Panc1 (cell line): ENCODE measurements at regions not wholly inside any gene's neighbourhood (a gene's known extent, or its start where the extent isn't known, plus 50 kb on each side); places are given as distances from the start of the nearest gene placed in this dataset.

Experiments used
- ATAC-seq: fragments of 200-7000 bp; cut with Tn5 transposase; 2 replicates; pipeline ENCODE4 v1.9.1; 2020; ENCODE audit warnings: mild to moderate bottlenecking, moderate library complexity
- BruUV-seq: library from RNA; stranded (reverse); fragments of 400-500 nt; replicated peaks from 2 replicates; lab custom pipeline; 2021; lab: Mats Ljungman, UMichigan
- CTCF ChIA-PET: fragments of 300-600 bp; sonication (Branson Sonifier 250); formaldehyde crosslinking; loops from one replicate; lab custom pipeline; 2022; ENCODE audit warnings: antibody characterized with exemption; lab: Charles Lee
- POLR2A ChIA-PET: fragments of 300-600 bp; sonication (Branson Sonifier 250); formaldehyde crosslinking; loops from one replicate; lab custom pipeline; 2022; ENCODE audit warnings: antibody characterized with exemption; lab: Charles Lee
- DNase-seq: peaks from one replicate; pipeline ENCODE4 v3.0.0-alpha.2; 2010; ENCODE audit warnings: low read depth, low spot score
- H3K27ac ChIP-seq: 2 replicates; pipeline ENCODE4 v1.5.1; 2011; ENCODE audit warnings: mild to moderate bottlenecking, low read length, inconsistent platforms
- H3K27me3 ChIP-seq: fragments of 200-500 bp; sonication (Bioruptor generic); 2 replicates; pipeline ENCODE4 v1.6.0; 2014; ENCODE audit warnings: low read length, inconsistent platforms; ENCODE audit not compliant: control insufficient read depth, insufficient read depth
- H3K36me3 ChIP-seq: fragments of 200-500 bp; sonication (Bioruptor generic); 2 replicates; pipeline ENCODE4 v1.5.1; 2014; ENCODE audit warnings: inconsistent platforms, mild to moderate bottlenecking, low read length, moderate library complexity; ENCODE audit not compliant: control insufficient read depth, insufficient read depth
- H3K4me1 ChIP-seq: 2 replicates; pipeline ENCODE4 v1.5.1; 2011; ENCODE audit warnings: inconsistent platforms, mild to moderate bottlenecking, low read length, moderate library complexity; ENCODE audit not compliant: control insufficient read depth, insufficient read depth
- H3K4me3 ChIP-seq, 2 experiments: 2 replicates each; pipeline ENCODE4 v1.5.1; 2011 to 2012; ENCODE audit warnings: low read depth in 2 of 2, low read length in 2 of 2, mild to moderate bottlenecking in 2 of 2, inconsistent platforms in 1 of 2, moderate library complexity in 1 of 2
- H3K9me3 ChIP-seq: fragments of 200-500 bp; sonication (Bioruptor generic); 2 replicates; pipeline ENCODE4 v1.5.1; 2014; ENCODE audit warnings: low read depth, mild to moderate bottlenecking, inconsistent platforms, low read length, moderate library complexity; ENCODE audit not compliant: control insufficient read depth, insufficient read depth
- CTCF ChIP-seq: fragments of 450-650 bp; IDR thresholded peaks from 2 replicates; pipeline ENCODE4 v1.5.1; 2017; ENCODE audit warnings: mild to moderate bottlenecking
- POLR2AphosphoS5 ChIP-seq: IDR thresholded peaks from 2 replicates; pipeline ENCODE4 v1.6.1; 2012; ENCODE audit warnings: mild to moderate bottlenecking, low read depth, low read length, moderate library complexity
- TCF7L2 ChIP-seq: IDR thresholded peaks from 2 replicates; pipeline ENCODE4 v1.6.1; 2011; ENCODE audit warnings: mild to moderate bottlenecking, low read depth, low read length, inconsistent platforms
- in situ Hi-C: cut with HindIII; loops from 2 replicates; pipeline ENCODE4 v1.10.0; 2016; ENCODE audit warnings: low sequenced_read_pairs, low pct_unique_long_range_greater_than_20kb
- intact Hi-C: fragments of 100-400 bp; cut with micrococcal nuclease; formaldehyde crosslinking; loops from one replicate; pipeline ENCODE4 v1.10.0; 2022; ENCODE audit not compliant: unreplicated experiment
- TF ChIP-seq, protein P1 (sequence below), 2 experiments: IDR thresholded peaks; 2 replicates each; pipeline ENCODE4 v1.6.1; 2011 to 2012; ENCODE audit warnings: low read depth in 2 of 2, control low read depth in 1 of 2, low read length in 1 of 2, mild to moderate bottlenecking in 1 of 2, moderate library complexity in 1 of 2; ENCODE audit not compliant: insufficient read depth in 1 of 2

DNA sequence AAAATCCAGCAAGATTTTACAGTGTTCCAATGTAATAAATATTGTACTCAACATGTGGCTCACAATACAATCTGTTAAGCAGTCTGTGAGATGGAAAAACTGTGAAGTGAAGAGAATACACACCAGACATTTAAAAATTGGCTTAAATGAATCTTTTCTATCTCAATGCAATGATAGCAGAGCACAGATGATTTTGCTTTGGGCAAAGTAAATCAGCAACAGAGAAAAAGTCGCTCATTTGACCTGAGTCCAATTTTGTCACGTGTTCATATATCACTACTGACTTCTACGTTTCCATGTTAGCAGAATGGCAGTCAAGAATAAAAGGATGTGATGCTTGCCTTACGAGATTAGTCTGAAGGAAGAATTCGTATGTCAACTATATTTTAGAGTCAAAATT, 506.7 kb downstream of the POM121L12 start:
- Histone ChIP-seq H3K27me3 (no peaks in the 10 kb centered on the region), H3K27ac (no peak overlapping the region), H3K4me3 (no peak overlapping the region), H3K9me3 (no peaks in the 10 kb centered on the region; the same call in 1 of the 2 replicates), H3K36me3 (no peaks in the 10 kb centered on the region), H3K4me1 (no peaks in the 10 kb centered on the region)
- intact Hi-C loops (no loop called here), in situ Hi-C loops (no loop called here)
- POLR2A ChIA-PET: no interaction called here
- ATAC-seq (no peak), DNase-seq (no peak)
- BruUV-seq: no TSS peak
- no peak for TF ChIP-seq CTCF
- TF ChIP-seq TCF7L2: no peak
- TF ChIP-seq, protein P1, sequence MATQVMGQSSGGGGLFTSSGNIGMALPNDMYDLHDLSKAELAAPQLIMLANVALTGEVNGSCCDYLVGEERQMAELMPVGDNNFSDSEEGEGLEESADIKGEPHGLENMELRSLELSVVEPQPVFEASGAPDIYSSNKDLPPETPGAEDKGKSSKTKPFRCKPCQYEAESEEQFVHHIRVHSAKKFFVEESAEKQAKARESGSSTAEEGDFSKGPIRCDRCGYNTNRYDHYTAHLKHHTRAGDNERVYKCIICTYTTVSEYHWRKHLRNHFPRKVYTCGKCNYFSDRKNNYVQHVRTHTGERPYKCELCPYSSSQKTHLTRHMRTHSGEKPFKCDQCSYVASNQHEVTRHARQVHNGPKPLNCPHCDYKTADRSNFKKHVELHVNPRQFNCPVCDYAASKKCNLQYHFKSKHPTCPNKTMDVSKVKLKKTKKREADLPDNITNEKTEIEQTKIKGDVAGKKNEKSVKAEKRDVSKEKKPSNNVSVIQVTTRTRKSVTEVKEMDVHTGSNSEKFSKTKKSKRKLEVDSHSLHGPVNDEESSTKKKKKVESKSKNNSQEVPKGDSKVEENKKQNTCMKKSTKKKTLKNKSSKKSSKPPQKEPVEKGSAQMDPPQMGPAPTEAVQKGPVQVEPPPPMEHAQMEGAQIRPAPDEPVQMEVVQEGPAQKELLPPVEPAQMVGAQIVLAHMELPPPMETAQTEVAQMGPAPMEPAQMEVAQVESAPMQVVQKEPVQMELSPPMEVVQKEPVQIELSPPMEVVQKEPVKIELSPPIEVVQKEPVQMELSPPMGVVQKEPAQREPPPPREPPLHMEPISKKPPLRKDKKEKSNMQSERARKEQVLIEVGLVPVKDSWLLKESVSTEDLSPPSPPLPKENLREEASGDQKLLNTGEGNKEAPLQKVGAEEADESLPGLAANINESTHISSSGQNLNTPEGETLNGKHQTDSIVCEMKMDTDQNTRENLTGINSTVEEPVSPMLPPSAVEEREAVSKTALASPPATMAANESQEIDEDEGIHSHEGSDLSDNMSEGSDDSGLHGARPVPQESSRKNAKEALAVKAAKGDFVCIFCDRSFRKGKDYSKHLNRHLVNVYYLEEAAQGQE (IDR thresholded peaks at IDR 0.05; ENCODE audit: insufficient read depth in 1 of 2, low read depth in 2 of 2, low read length in 1 of 2): no peak
- no peak for TF ChIP-seq POLR2AphosphoS5
- CTCF ChIA-PET: no interaction called here
